ENCODE measurements at regions not wholly inside any gene's neighbourhood (a gene's known extent, or its start where the extent isn't known, plus 50 kb on each side); places are given as distances from the start of the nearest gene placed in this dataset.

- Histone ChIP-seq H3K4me1 (ENCODE audit: low read length) (no peaks in the 10 kb centered on the region), H3K4me3 (ENCODE audit: low read length) (no peak overlapping the region), H3K27me3 (replicated peaks; ENCODE audit: insufficient read depth, low read length) (no peaks in the 10 kb centered on the region), H3F3A (ENCODE audit: insufficient read depth, low read length) (no peaks in the 10 kb centered on the region), H3K9ac (ENCODE audit: low read length) (no peak overlapping the region), H3K36me3 (replicated peaks; ENCODE audit: insufficient read depth, low read length) (no peaks in the 10 kb centered on the region), H3K79me2 (ENCODE audit: low read length) (no peaks in the 10 kb centered on the region), H3K27ac (ENCODE audit: low read length) (no peak overlapping the region), H3K4me2 (ENCODE audit: low read depth, low read length) (no peak overlapping the region), H2AFZ (ENCODE audit: low read length) (no peak overlapping the region), H3K9me2 (replicated peaks; ENCODE audit: insufficient read depth, low read length) (no peaks in the 10 kb centered on the region), H3K9me3 (replicated peaks; ENCODE audit: insufficient read depth, low read length) (no peaks in the 10 kb centered on the region), H4K20me1 (ENCODE audit: insufficient read depth, low read length) (no peaks in the 10 kb centered on the region)
- TF ChIP-seq CTCF (IDR thresholded peaks at IDR 0.05; ENCODE audit: low read length) (no peak), EZH2 (optimal IDR thresholded peaks at IDR 0.05; ENCODE audit: low read depth, low read length) (no peak), EZH2phosphoT487 (IDR thresholded peaks at IDR 0.05; ENCODE audit: low read length) (no peak)
- no peak for DNase-seq
These were observed 143.5 kb upstream of the TOX3 start for GRCh38 chr16:52690468-52690867.

- Histone ChIP-seq H3K36me3 (replicated peaks; ENCODE audit: insufficient read depth, low read length) (no peaks in the 10 kb centered on the region), H3K27ac (ENCODE audit: low read length) (no peak overlapping the region), H4K20me1 (ENCODE audit: insufficient read depth, low read length) (no peaks in the 10 kb centered on the region), H2AFZ (ENCODE audit: low read length) (no peak overlapping the region), H3K4me1 (ENCODE audit: low read length) (no peaks in the 10 kb centered on the region), H3K4me2 (ENCODE audit: low read depth, low read length) (no peak overlapping the region), H3K9ac (ENCODE audit: low read length) (no peak overlapping the region), H3K9me2 (replicated peaks; ENCODE audit: insufficient read depth, low read length) (no peaks in the 10 kb centered on the region), H3K79me2 (ENCODE audit: low read length) (no peaks in the 10 kb centered on the region), H3K9me3 (replicated peaks; ENCODE audit: insufficient read depth, low read length) (no peaks in the 10 kb centered on the region), H3K4me3 (ENCODE audit: low read length) (no peak overlapping the region), H3F3A (ENCODE audit: insufficient read depth, low read length) (no peaks in the 10 kb centered on the region), H3K27me3 (replicated peaks; ENCODE audit: insufficient read depth, low read length) (no peaks in the 10 kb centered on the region)
- no peak for DNase-seq
- TF ChIP-seq EZH2phosphoT487 (IDR thresholded peaks at IDR 0.05; ENCODE audit: low read length), result no peak
- TF ChIP-seq EZH2 (optimal IDR thresholded peaks at IDR 0.05; ENCODE audit: low read depth, low read length), result no peak
- TF ChIP-seq CTCF (IDR thresholded peaks at IDR 0.05; ENCODE audit: low read length), result no peak
These were observed 134.1 kb upstream of the TOX3 start for GRCh38 chr16:52680993-52681392.

GRCh38 chr16:52677501-52677900 is 130.6 kb upstream of the TOX3 start:
- TF ChIP-seq EZH2 (optimal IDR thresholded peaks at IDR 0.05; ENCODE audit: low read depth, low read length), result no peak
- no peak for TF ChIP-seq CTCF (IDR thresholded peaks at IDR 0.05; ENCODE audit: low read length)
- TF ChIP-seq EZH2phosphoT487 (IDR thresholded peaks at IDR 0.05; ENCODE audit: low read length), result no peak
- Histone ChIP-seq H3F3A (ENCODE audit: insufficient read depth, low read length) (no peaks in the 10 kb centered on the region), H3K4me1 (ENCODE audit: low read length) (no peaks in the 10 kb centered on the region), H3K9me3 (replicated peaks; ENCODE audit: insufficient read depth, low read length) (no peaks in the 10 kb centered on the region), H3K27ac (ENCODE audit: low read length) (no peak overlapping the region), H3K9me2 (replicated peaks; ENCODE audit: insufficient read depth, low read length) (no peaks in the 10 kb centered on the region), H3K9ac (ENCODE audit: low read length) (no peak overlapping the region), H3K4me3 (ENCODE audit: low read length) (no peak overlapping the region), H3K4me2 (ENCODE audit: low read depth, low read length) (no peak overlapping the region), H3K27me3 (replicated peaks; ENCODE audit: insufficient read depth, low read length) (no peaks in the 10 kb centered on the region), H4K20me1 (ENCODE audit: insufficient read depth, low read length) (no peaks in the 10 kb centered on the region), H2AFZ (ENCODE audit: low read length) (no peak overlapping the region), H3K36me3 (replicated peaks; ENCODE audit: insufficient read depth, low read length) (no peaks in the 10 kb centered on the region), H3K79me2 (ENCODE audit: low read length) (no peaks in the 10 kb centered on the region)
- DNase-seq, result no peak
